DMS153 (cell line): ENCODE measurements at regions not wholly inside any gene's neighbourhood (a gene's known extent, or its start where the extent isn't known, plus 50 kb on each side); places are given as distances from the start of the nearest gene placed in this dataset.

Experiments
- DNase-seq: peaks from one replicate; lab custom pipeline; 2025; lab: John Stamatoyannopoulos, UW

- no peak for DNase-seq
Observed at GRCh38 chr1:239997160-239997514, 94.5 kb upstream of the FMN2 start.

- no peak for DNase-seq
Observed at GRCh38 chr1:239997515-239998311, 94.0 kb upstream of the FMN2 start.

- no peak for DNase-seq
Observed at GRCh38 chr1:239998312-239998649, 93.4 kb upstream of the FMN2 start.

GRCh38 chr1:239999170-239999569 lies 92.5 kb upstream of the FMN2 start:
- DNase-seq: peak; percentile 49

- DNase-seq: no peak
Observed at GRCh38 chr1:240000634-240001033, 91.0 kb upstream of the FMN2 start.

GRCh38 chr1:240001177-240001740 lies 90.4 kb upstream of the FMN2 start:
- no peak for DNase-seq

GRCh38 chr1:240004086-240004749 lies 87.5 kb upstream of the FMN2 start:
- DNase-seq: no peak

GRCh38 chr1:240005997-240006650 lies 85.6 kb upstream of the FMN2 start:
- DNase-seq: no peak

- DNase-seq: no peak
Observed at GRCh38 chr1:240008298-240008697, 83.4 kb upstream of the FMN2 start.

GRCh38 chr1:240014051-240014450 lies 77.6 kb upstream of the FMN2 start:
- no peak for DNase-seq

- DNase-seq: no peak
Observed at GRCh38 chr1:240018617-240019016, 73.1 kb upstream of the FMN2 start.

- no peak for DNase-seq
Observed at GRCh38 chr1:240019524-240019923, 72.2 kb upstream of the FMN2 start.

- DNase-seq: no peak
Observed at GRCh38 chr1:240020871-240021270, 70.8 kb upstream of the FMN2 start.

GRCh38 chr1:240021709-240022108 lies 70.0 kb upstream of the FMN2 start:
- DNase-seq: no peak

- peak; percentile 0 for DNase-seq
Observed at GRCh38 chr1:240027059-240027462, 64.6 kb upstream of the FMN2 start.

- no peak for DNase-seq
Observed at GRCh38 chr1:240029418-240029817, 62.3 kb upstream of the FMN2 start.

- no peak for DNase-seq
Observed at GRCh38 chr1:240030236-240030635, 61.4 kb upstream of the FMN2 start.

- DNase-seq: no peak
Observed at GRCh38 chr1:240031009-240031408, 60.7 kb upstream of the FMN2 start.

GRCh38 chr1:240031414-240031813 lies 60.3 kb upstream of the FMN2 start:
- no peak for DNase-seq

- DNase-seq: no peak
Observed at GRCh38 chr1:240033406-240033805, 58.3 kb upstream of the FMN2 start.

GRCh38 chr1:240036526-240036925 lies 55.2 kb upstream of the FMN2 start:
- no peak for DNase-seq
